ENCODE measurements at regions not wholly inside any gene's neighbourhood (a gene's known extent, or its start where the extent isn't known, plus 50 kb on each side); places are given as distances from the start of the nearest gene placed in this dataset.

GRCh38 chr4:31383767-31384166 lies 663.6 kb downstream of the PCDH7 start:
- Mint-ChIP-seq H3K4me3 (no peak overlapping the region), H3K36me3 (ENCODE audit: low read depth) (no peaks in the 10 kb centered on the region), H3K27ac (no peak overlapping the region), H3K27me3 (ENCODE audit: low read depth) (no peaks in the 10 kb centered on the region), H3K4me1 (ENCODE audit: low read depth) (no peaks in the 10 kb centered on the region), H3K9me3 (peaks cover 3% of the 10 kb centered on the region)
- intact Hi-C loops (cut with micrococcal nuclease): no loop called here
- DNase-seq: no peak
- CTCF ChIA-PET: no interaction called here

DNA sequence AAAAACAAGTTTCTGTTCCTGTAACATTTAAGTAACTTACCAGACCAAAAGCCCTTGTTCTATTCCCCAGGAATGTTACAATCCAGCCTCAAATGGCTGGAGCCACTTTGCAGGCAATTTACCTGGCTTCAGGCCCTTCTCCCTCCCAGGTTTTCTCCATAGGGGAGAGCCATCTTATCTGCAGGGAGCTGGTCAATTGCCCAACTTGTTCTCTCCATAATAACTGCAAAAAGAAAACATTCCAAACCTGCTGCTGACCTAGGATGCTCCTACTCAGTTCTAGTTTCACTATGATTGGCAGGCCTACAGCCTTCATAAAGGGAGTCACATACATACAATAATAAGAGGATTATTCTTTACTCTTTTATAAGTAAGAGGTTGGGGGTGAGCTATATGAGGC lies 670.7 kb downstream of the PCDH7 start:
- Mint-ChIP-seq H3K36me3 (ENCODE audit: low read depth) (no peaks in the 10 kb centered on the region), H3K9me3 (peaks cover 7% of the 10 kb centered on the region), H3K27ac (no peak overlapping the region), H3K4me1 (ENCODE audit: low read depth) (no peaks in the 10 kb centered on the region), H3K27me3 (ENCODE audit: low read depth) (no peaks in the 10 kb centered on the region), H3K4me3 (no peak overlapping the region)
- no peak for DNase-seq
- intact Hi-C loops (cut with micrococcal nuclease): no loop called here
- CTCF ChIA-PET: no interaction called here

- H3K27ac Mint-ChIP-seq: no peak overlapping the region
- no peaks in the 10 kb centered on the region for H3K27me3 Mint-ChIP-seq (ENCODE audit: low read depth)
- H3K4me1 Mint-ChIP-seq (ENCODE audit: low read depth): no peaks in the 10 kb centered on the region
- CTCF ChIA-PET: no interaction called here
- intact Hi-C loops (cut with micrococcal nuclease): no loop called here
- H3K4me3 Mint-ChIP-seq: no peak overlapping the region
- H3K9me3 Mint-ChIP-seq: peaks cover 7% of the 10 kb centered on the region
- H3K36me3 Mint-ChIP-seq (ENCODE audit: low read depth): no peaks in the 10 kb centered on the region
- DNase-seq: no peak
Observed at GRCh38 chr4:31391976-31392375, 671.8 kb downstream of the PCDH7 start.

GRCh38 chr4:31392923-31393322 lies 672.8 kb downstream of the PCDH7 start:
- CTCF ChIA-PET: no interaction called here
- no peaks in the 10 kb centered on the region for H3K36me3 Mint-ChIP-seq (ENCODE audit: low read depth)
- peaks cover 7% of the 10 kb centered on the region for H3K9me3 Mint-ChIP-seq
- intact Hi-C loops (cut with micrococcal nuclease): no loop called here
- no peaks in the 10 kb centered on the region for H3K27me3 Mint-ChIP-seq (ENCODE audit: low read depth)
- no peaks in the 10 kb centered on the region for H3K4me1 Mint-ChIP-seq (ENCODE audit: low read depth)
- no peak for DNase-seq
- H3K27ac Mint-ChIP-seq: no peak overlapping the region
- H3K4me3 Mint-ChIP-seq: no peak overlapping the region

GRCh38 chr4:31408121-31408520 lies 688.0 kb downstream of the PCDH7 start:
- CTCF ChIA-PET: no interaction called here
- DNase-seq: no peak
- no peak overlapping the region for H3K27ac Mint-ChIP-seq
- no peaks in the 10 kb centered on the region for H3K27me3 Mint-ChIP-seq (ENCODE audit: low read depth)
- no peaks in the 10 kb centered on the region for H3K4me1 Mint-ChIP-seq (ENCODE audit: low read depth)
- intact Hi-C loops (cut with micrococcal nuclease): no loop called here
- no peaks in the 10 kb centered on the region for H3K36me3 Mint-ChIP-seq (ENCODE audit: low read depth)
- no peak overlapping the region for H3K4me3 Mint-ChIP-seq
- H3K9me3 Mint-ChIP-seq: peaks cover 3% of the 10 kb centered on the region

DNA sequence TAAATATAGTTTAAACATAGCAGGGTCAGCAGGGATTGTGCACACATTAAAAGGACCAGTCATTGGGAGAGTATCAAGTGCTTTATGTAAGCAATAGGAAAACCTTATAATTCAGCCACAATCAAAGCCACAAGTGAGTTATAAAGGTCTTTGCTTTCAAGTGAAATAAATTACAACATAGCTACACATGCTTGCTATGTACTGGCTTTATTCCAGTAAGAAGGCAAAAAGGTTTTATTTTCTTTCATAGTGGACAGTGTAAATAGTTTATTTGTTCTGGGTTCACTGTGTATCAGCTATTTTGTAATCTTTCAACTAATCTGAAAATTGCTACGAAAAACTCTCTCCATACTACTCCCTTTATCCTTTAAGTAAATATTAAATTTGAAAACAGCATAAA lies 691.4 kb downstream of the PCDH7 start:
- Mint-ChIP-seq H3K36me3 (ENCODE audit: low read depth) (no peaks in the 10 kb centered on the region), H3K4me1 (ENCODE audit: low read depth) (no peaks in the 10 kb centered on the region), H3K27ac (no peak overlapping the region), H3K4me3 (no peak overlapping the region), H3K9me3 (no peaks in the 10 kb centered on the region), H3K27me3 (ENCODE audit: low read depth) (no peaks in the 10 kb centered on the region)
- CTCF ChIA-PET: no interaction called here
- intact Hi-C loops (cut with micrococcal nuclease): no loop called here
- DNase-seq: no peak

DNA sequence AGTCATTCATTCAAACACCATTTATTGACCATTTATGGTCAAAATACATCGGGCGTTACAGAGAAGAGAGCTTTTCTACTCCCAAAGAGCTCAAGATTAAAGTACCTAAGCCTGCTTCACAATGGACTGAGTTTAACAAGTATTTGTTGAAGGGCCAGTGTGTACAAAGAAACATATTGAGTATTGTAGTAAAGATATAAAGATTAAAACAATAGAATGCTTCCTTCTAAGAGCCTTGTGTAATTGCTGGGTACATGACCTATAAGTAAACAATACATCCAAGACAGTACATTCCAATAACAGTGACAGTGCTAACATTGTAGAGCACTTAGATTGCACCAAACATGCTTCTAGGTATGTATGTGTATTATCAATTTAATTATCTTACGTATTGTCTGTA lies 695.5 kb downstream of the PCDH7 start:
- CTCF ChIA-PET: no interaction called here
- Mint-ChIP-seq H3K36me3 (ENCODE audit: low read depth) (no peaks in the 10 kb centered on the region), H3K9me3 (no peaks in the 10 kb centered on the region), H3K27ac (no peak overlapping the region), H3K4me1 (ENCODE audit: low read depth) (no peaks in the 10 kb centered on the region), H3K27me3 (ENCODE audit: low read depth) (no peaks in the 10 kb centered on the region), H3K4me3 (no peak overlapping the region)
- intact Hi-C loops (cut with micrococcal nuclease): no loop called here
- no peak for DNase-seq

GRCh38 chr4:31416498-31416897 lies 696.3 kb downstream of the PCDH7 start:
- Mint-ChIP-seq H3K4me3 (no peak overlapping the region), H3K27me3 (ENCODE audit: low read depth) (no peaks in the 10 kb centered on the region), H3K9me3 (no peaks in the 10 kb centered on the region), H3K27ac (no peak overlapping the region), H3K4me1 (ENCODE audit: low read depth) (no peaks in the 10 kb centered on the region), H3K36me3 (ENCODE audit: low read depth) (no peaks in the 10 kb centered on the region)
- no peak for DNase-seq
- CTCF ChIA-PET: no interaction called here
- intact Hi-C loops (cut with micrococcal nuclease): no loop called here

GRCh38 chr4:31417040-31417439 lies 696.9 kb downstream of the PCDH7 start:
- Mint-ChIP-seq H3K4me1 (ENCODE audit: low read depth) (no peaks in the 10 kb centered on the region), H3K36me3 (ENCODE audit: low read depth) (no peaks in the 10 kb centered on the region)

DNA sequence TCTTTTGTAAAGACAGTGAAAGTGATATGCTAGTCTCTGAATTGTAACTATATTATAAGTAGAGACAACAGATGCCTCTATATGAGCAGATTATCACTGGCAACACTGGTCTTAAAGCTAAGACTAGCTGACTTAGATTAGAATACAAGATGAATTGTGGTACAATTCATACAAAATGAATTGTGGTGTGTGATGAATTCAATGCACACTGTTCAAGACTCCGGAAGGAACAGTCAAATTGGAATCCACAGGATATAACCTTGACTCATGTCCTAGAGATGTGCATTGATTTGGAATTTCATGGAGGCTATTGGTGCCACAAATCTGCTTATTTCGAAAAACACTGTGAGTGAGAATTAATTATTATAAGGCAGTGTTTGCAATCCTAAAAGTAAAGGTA lies 701.8 kb downstream of the PCDH7 start:
- Mint-ChIP-seq H3K4me3 (no peak overlapping the region), H3K4me1 (ENCODE audit: low read depth) (no peaks in the 10 kb centered on the region), H3K27me3 (ENCODE audit: low read depth) (no peaks in the 10 kb centered on the region), H3K36me3 (ENCODE audit: low read depth) (no peaks in the 10 kb centered on the region), H3K27ac (no peak overlapping the region), H3K9me3 (no peaks in the 10 kb centered on the region)
- DNase-seq: no peak
- CTCF ChIA-PET: no interaction called here
- intact Hi-C loops (cut with micrococcal nuclease): no loop called here

More at GRCh38 chr4:31417040-31417439, 696.9 kb downstream of the PCDH7 start:
- DNase-seq: no peak
- H3K27ac Mint-ChIP-seq: no peak overlapping the region
- no peaks in the 10 kb centered on the region for H3K27me3 Mint-ChIP-seq (ENCODE audit: low read depth)
- no peaks in the 10 kb centered on the region for H3K9me3 Mint-ChIP-seq
- H3K4me3 Mint-ChIP-seq: no peak overlapping the region
- CTCF ChIA-PET: no interaction called here
- intact Hi-C loops (cut with micrococcal nuclease): no loop called here

- H3K4me1 Mint-ChIP-seq (ENCODE audit: low read depth): no peaks in the 10 kb centered on the region
- no peak overlapping the region for H3K27ac Mint-ChIP-seq
- intact Hi-C loops (cut with micrococcal nuclease): no loop called here
- H3K27me3 Mint-ChIP-seq (ENCODE audit: low read depth): no peaks in the 10 kb centered on the region
- no peak for DNase-seq
- no peak overlapping the region for H3K4me3 Mint-ChIP-seq
- CTCF ChIA-PET: no interaction called here
- H3K36me3 Mint-ChIP-seq (ENCODE audit: low read depth): no peaks in the 10 kb centered on the region
- peaks cover 3% of the 10 kb centered on the region for H3K9me3 Mint-ChIP-seq
Observed at GRCh38 chr4:31427691-31428090, 707.5 kb downstream of the PCDH7 start.

GRCh38 chr4:31442236-31442635 lies 722.1 kb downstream of the PCDH7 start:
- Mint-ChIP-seq H3K4me1 (ENCODE audit: low read depth) (no peaks in the 10 kb centered on the region), H3K27ac (no peak overlapping the region), H3K4me3 (no peak overlapping the region), H3K9me3 (peaks cover 2% of the 10 kb centered on the region), H3K36me3 (ENCODE audit: low read depth) (no peaks in the 10 kb centered on the region), H3K27me3 (ENCODE audit: low read depth) (no peaks in the 10 kb centered on the region)
- intact Hi-C loops (cut with micrococcal nuclease): no loop called here
- CTCF ChIA-PET: interaction anchor here (0.6 kb wide), 1 partner anchor 1228 kb away, joined by 3 read pairs; no protein-coding TSS in a partner anchor
- no peak for DNase-seq

GRCh38 chr4:31445526-31445925 lies 725.4 kb downstream of the PCDH7 start:
- Mint-ChIP-seq H3K27ac (no peak overlapping the region), H3K4me1 (ENCODE audit: low read depth) (no peaks in the 10 kb centered on the region), H3K4me3 (no peak overlapping the region), H3K36me3 (ENCODE audit: low read depth) (no peaks in the 10 kb centered on the region), H3K27me3 (ENCODE audit: low read depth) (no peaks in the 10 kb centered on the region), H3K9me3 (peaks cover 1% of the 10 kb centered on the region)
- intact Hi-C loops (cut with micrococcal nuclease): no loop called here
- CTCF ChIA-PET: no interaction called here
- no peak for DNase-seq

- no peak overlapping the region for H3K27ac Mint-ChIP-seq
- no peaks in the 10 kb centered on the region for H3K27me3 Mint-ChIP-seq (ENCODE audit: low read depth)
- CTCF ChIA-PET: no interaction called here
- no peak overlapping the region for H3K4me3 Mint-ChIP-seq
- DNase-seq: no peak
- no peaks in the 10 kb centered on the region for H3K36me3 Mint-ChIP-seq (ENCODE audit: low read depth)
- peaks cover 9% of the 10 kb centered on the region for H3K9me3 Mint-ChIP-seq
- intact Hi-C loops (cut with micrococcal nuclease): no loop called here
- H3K4me1 Mint-ChIP-seq (ENCODE audit: low read depth): no peaks in the 10 kb centered on the region
Observed at GRCh38 chr4:31455612-31456011, 735.4 kb downstream of the PCDH7 start.
